ENCODE measurements at regions not wholly inside any gene's neighbourhood (a gene's known extent, or its start where the extent isn't known, plus 50 kb on each side); places are given as distances from the start of the nearest gene placed in this dataset.

- Histone ChIP-seq H3K27ac (ENCODE audit: extremely low read depth, low read depth, low read length) (no peak overlapping the region), H3K4me1 (ENCODE audit: control insufficient read depth, insufficient read depth, low read length) (peaks cover 8% of the 10 kb centered on the region; the same call in 1 of the 2 replicates), H3K36me3 (ENCODE audit: control insufficient read depth in 2 of 2, insufficient read depth in 1 of 2, low read length in 2 of 2) (no peaks in the 10 kb centered on the region), H3K4me3 (ENCODE audit: low read depth, low read length) (no peak overlapping the region), H3K9me3 (ENCODE audit: control insufficient read depth, insufficient read depth, low read depth, low read length) (no peaks in the 10 kb centered on the region)
- ChIA-PET POLR2A (no interaction called here), CTCF (no interaction called here)
- TF ChIP-seq ZBTB7A (tag by site-specific recombination; IDR thresholded peaks at IDR 0.05; ENCODE audit: low read depth) (no peak), KLF9 (tag by site-specific recombination; IDR thresholded peaks at IDR 0.05; ENCODE audit: low read depth) (no peak)
Observed at GRCh38 chr10:85235258-85235657, 906.9 kb downstream of the CCSER2 start.

GRCh38 chr10:85238676-85239075, 910.3 kb downstream of the CCSER2 start:
- no peak overlapping the region for H3K27ac ChIP-seq (ENCODE audit: extremely low read depth, low read depth, low read length)
- H3K9me3 ChIP-seq (ENCODE audit: control insufficient read depth, insufficient read depth, low read depth, low read length): no peaks in the 10 kb centered on the region
- TF ChIP-seq ZNF302 (tag by site-specific recombination; IDR thresholded peaks at IDR 0.05; ENCODE audit: low read depth) (no peak), ATF2 (tag by site-specific recombination; IDR thresholded peaks at IDR 0.05; ENCODE audit: low read depth) (no peak), ZNF274 (IDR thresholded peaks at IDR 0.05; ENCODE audit: low read length) (no peak), ZNF274 (tag by site-specific recombination; IDR thresholded peaks at IDR 0.05; ENCODE audit: borderline replicate concordance) (no peak), ZNF354C (tag by site-specific recombination; IDR thresholded peaks at IDR 0.05; ENCODE audit: borderline replicate concordance, low read depth) (no peak), ZNF561 (tag by site-specific recombination; IDR thresholded peaks at IDR 0.05; ENCODE audit: borderline replicate concordance) (no peak), ZNF133 (tag by site-specific recombination; IDR thresholded peaks at IDR 0.05) (no peak), BCL6B (tag by site-specific recombination; IDR thresholded peaks at IDR 0.05) (no peak), BCL11B (tag by site-specific recombination; IDR thresholded peaks at IDR 0.05; ENCODE audit: low read depth) (no peak), GLI2 (tag by site-specific recombination; IDR thresholded peaks at IDR 0.05; ENCODE audit: borderline replicate concordance, low read depth) (no peak), TCF7L2 (IDR thresholded peaks at IDR 0.05; ENCODE audit: borderline replicate concordance, low read depth, low read length) (no peak), ZSCAN4 (tag by site-specific recombination; IDR thresholded peaks at IDR 0.05) (no peak), ZNF837 (tag by site-specific recombination; IDR thresholded peaks at IDR 0.05) (no peak), ZNF571 (tag by site-specific recombination; IDR thresholded peaks at IDR 0.05) (no peak), ZIC2 (tag by site-specific recombination; IDR thresholded peaks at IDR 0.05) (no peak), ZBTB17 (tag by site-specific recombination; IDR thresholded peaks at IDR 0.05) (no peak), ZNF184 (tag by site-specific recombination; IDR thresholded peaks at IDR 0.05) (no peak), RBAK (tag by site-specific recombination; IDR thresholded peaks at IDR 0.05) (no peak), PRDM6 (tag by site-specific recombination; IDR thresholded peaks at IDR 0.05) (no peak)
- no peaks in the 10 kb centered on the region for H3K36me3 ChIP-seq (ENCODE audit: control insufficient read depth in 2 of 2, insufficient read depth in 1 of 2, low read length in 2 of 2)
- CTCF ChIA-PET: interaction anchor here (0.7 kb wide), 1 partner anchor 1210 kb away, joined by 4 read pairs; no protein-coding TSS in a partner anchor
- POLR2A ChIA-PET: no interaction called here
- H3K4me1 ChIP-seq (ENCODE audit: control insufficient read depth, insufficient read depth, low read length): peaks cover 8% of the 10 kb centered on the region; the same call in 1 of the 2 replicates
- no peak overlapping the region for H3K4me3 ChIP-seq (ENCODE audit: low read depth, low read length)
